ENCODE measurements at regions not wholly inside any gene's neighbourhood (a gene's known extent, or its start where the extent isn't known, plus 50 kb on each side); places are given as distances from the start of the nearest gene placed in this dataset.

DNA sequence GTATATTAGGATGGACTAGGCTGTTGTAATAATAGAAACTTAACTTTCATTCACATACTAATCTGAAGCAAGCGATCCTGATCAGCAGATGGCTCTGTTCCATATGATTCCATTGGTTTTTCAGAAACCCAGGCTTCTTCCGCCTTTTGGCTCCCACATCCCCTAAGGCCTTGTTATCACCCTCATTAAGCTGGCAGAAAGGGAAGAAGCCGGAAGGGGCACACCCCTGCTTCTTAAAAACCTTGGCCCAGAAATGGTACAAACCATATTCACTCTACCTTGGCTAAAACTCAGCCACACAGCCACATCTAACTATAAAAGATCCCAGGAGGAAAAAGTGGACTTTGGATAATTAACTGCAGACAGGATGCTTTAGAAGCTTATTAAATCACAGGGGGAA is 329.2 kb downstream of the PCNX1 start:
- DNase-seq: no peak
- H3K4me3 ChIP-seq: no peak overlapping the region
- no peaks in the 10 kb centered on the region for H3K36me3 ChIP-seq (replicated peaks in 1 of 2; ENCODE audit: insufficient read depth in 1 of 2, low read depth in 2 of 2)
- WGBS, 2 donors: 79 to 88% methylated on average over 3 of the region's 3 CpGs
- intact Hi-C loops (cut with DNase I): no loop called here
- no peaks in the 10 kb centered on the region for H3K4me1 ChIP-seq
- H3K9me3 ChIP-seq: no peaks in the 10 kb centered on the region
- ATAC-seq: no peak
- no peak for TF ChIP-seq POLR2A (IDR thresholded peaks at IDR 0.05)
- TF ChIP-seq, protein P1, sequence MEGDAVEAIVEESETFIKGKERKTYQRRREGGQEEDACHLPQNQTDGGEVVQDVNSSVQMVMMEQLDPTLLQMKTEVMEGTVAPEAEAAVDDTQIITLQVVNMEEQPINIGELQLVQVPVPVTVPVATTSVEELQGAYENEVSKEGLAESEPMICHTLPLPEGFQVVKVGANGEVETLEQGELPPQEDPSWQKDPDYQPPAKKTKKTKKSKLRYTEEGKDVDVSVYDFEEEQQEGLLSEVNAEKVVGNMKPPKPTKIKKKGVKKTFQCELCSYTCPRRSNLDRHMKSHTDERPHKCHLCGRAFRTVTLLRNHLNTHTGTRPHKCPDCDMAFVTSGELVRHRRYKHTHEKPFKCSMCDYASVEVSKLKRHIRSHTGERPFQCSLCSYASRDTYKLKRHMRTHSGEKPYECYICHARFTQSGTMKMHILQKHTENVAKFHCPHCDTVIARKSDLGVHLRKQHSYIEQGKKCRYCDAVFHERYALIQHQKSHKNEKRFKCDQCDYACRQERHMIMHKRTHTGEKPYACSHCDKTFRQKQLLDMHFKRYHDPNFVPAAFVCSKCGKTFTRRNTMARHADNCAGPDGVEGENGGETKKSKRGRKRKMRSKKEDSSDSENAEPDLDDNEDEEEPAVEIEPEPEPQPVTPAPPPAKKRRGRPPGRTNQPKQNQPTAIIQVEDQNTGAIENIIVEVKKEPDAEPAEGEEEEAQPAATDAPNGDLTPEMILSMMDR (IDR thresholded peaks at IDR 0.05): no peak
- H3K27me3 ChIP-seq: no peaks in the 10 kb centered on the region
- H3K27ac ChIP-seq: no peak overlapping the region

DNA sequence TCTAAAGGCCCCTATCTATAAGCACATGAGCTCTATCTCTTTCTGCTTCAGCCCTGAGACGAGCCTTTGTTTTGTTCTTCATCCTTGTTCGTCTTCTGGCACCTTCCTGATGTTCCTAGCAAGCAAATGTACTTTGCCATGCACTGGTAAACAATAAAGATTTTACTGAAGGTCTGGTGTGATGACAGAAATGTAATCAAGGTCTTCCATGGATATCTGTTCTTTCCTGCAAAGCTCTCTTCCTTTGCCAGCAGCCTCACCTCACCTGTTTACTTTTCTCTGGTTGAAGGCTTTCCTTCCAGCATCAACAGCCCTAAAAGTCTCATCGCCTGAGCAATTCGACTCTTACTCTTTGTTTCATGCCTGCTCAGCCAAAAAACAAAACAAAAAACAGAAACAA is 330.3 kb downstream of the PCNX1 start:
- intact Hi-C loops (cut with DNase I): no loop called here
- TF ChIP-seq, protein P1 (IDR thresholded peaks at IDR 0.05): no peak
- no peak for TF ChIP-seq POLR2A (IDR thresholded peaks at IDR 0.05)
- no peak overlapping the region for H3K4me3 ChIP-seq
- DNase-seq: no peak
- H3K36me3 ChIP-seq (replicated peaks in 1 of 2; ENCODE audit: insufficient read depth in 1 of 2, low read depth in 2 of 2): no peaks in the 10 kb centered on the region
- H3K27ac ChIP-seq: no peak overlapping the region
- H3K9me3 ChIP-seq: no peaks in the 10 kb centered on the region
- no peaks in the 10 kb centered on the region for H3K27me3 ChIP-seq
- WGBS, 2 donors: 59 to 67% methylated on average over 4 of the region's 4 CpGs
- H3K4me1 ChIP-seq: no peaks in the 10 kb centered on the region
- ATAC-seq: no peak

DNA sequence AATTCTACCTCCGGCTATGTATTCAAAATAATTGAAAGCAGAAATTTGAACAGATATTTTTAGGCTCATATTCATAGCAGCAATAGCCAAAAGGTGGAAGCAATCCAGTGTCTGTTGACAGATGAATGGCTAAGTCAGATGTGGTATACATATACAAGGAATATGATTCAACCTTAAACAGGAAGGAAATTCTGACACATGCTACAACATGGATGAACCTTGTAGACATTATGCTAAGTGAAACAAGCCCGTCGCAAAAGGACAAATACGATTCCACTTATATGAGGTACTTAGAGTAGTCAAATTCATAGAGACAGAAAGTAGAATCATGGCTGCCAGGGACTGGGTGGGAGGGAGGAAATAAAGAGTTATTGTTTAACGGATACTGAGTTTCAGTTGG is 331.6 kb downstream of the PCNX1 start:
- Histone ChIP-seq H3K27ac (no peak overlapping the region), H3K27me3 (no peaks in the 10 kb centered on the region), H3K4me3 (no peak overlapping the region), H3K4me1 (no peaks in the 10 kb centered on the region), H3K36me3 (replicated peaks in 1 of 2; ENCODE audit: insufficient read depth in 1 of 2, low read depth in 2 of 2) (no peaks in the 10 kb centered on the region), H3K9me3 (no peaks in the 10 kb centered on the region)
- no peak for TF ChIP-seq POLR2A (IDR thresholded peaks at IDR 0.05)
- TF ChIP-seq, protein P1 (IDR thresholded peaks at IDR 0.05): no peak
- intact Hi-C loops (cut with DNase I): no loop called here
- DNase-seq (no peak), ATAC-seq (no peak)
- 82 to 86% methylated on average over 5 of the region's 5 CpGs for WGBS, 2 donors

DNA sequence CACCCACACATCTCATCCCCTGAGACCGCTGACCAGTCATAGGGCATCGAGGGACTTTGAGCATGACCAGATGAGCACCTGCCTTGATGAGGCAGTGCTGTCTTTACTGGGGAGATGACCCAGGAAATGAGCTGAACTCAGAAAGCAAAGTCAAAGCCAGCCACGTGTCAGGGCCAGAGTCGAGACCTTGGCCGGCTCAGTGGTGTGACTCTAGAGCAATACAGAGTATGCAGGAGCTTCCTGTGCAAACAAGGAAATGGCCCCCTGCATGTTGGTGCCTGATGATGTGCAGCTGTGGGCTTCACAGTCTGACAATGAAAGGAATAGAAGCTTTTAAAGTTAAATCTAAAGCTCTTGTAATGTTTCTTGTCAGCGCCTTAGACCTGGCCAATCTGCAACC is 332.9 kb downstream of the PCNX1 start:
- no peak for ATAC-seq
- WGBS, 2 donors: 53 to 54% methylated on average over 6 of the region's 6 CpGs
- TF ChIP-seq POLR2A (IDR thresholded peaks at IDR 0.05): no peak
- TF ChIP-seq, protein P1 (IDR thresholded peaks at IDR 0.05): no peak

DNA sequence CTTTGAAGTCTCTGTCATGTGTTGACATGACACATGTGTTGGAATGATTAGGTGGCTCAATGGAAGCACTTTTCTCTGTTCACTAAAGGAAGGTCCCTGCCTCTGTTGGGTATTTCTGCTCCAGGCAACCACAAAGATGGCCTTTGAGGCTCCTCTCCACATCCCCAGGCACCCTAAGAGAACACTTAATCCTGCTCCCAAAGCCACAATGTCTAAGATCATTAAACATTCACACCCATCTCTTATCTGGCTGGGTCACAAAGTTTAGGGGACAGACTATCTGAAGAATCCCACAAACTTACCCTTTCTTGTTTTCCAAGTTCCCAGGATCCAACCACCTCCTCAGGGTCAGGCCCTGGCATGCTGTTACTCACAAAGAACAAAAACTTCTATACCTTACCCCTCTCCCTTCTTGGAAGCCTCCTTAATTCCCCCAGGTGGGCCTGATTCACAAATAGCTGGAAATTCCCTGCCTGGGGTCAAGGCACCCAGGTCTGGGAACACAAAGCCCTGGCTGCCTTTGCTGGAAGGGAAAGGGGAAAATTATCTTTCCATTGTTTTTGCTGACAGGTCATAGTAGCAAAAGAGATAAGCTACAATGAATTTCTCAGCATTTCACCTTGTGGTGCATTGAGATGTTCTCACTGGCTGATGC is 333.7 kb downstream of the PCNX1 start:
- ATAC-seq: no peak
- no peaks in the 10 kb centered on the region for H3K9me3 ChIP-seq
- H3K4me1 ChIP-seq: no peaks in the 10 kb centered on the region
- H3K27ac ChIP-seq: no peak overlapping the region
- H3K27me3 ChIP-seq: no peaks in the 10 kb centered on the region
- TF ChIP-seq, protein P1 (IDR thresholded peaks at IDR 0.05): no peak
- no peak for TF ChIP-seq POLR2A (IDR thresholded peaks at IDR 0.05)
- intact Hi-C loops (cut with DNase I): no loop called here
- no peak for DNase-seq
- H3K4me3 ChIP-seq: no peak overlapping the region
- H3K36me3 ChIP-seq (replicated peaks in 1 of 2; ENCODE audit: insufficient read depth in 1 of 2, low read depth in 2 of 2): no peaks in the 10 kb centered on the region

More for the DNA sequence above, 332.9 kb downstream of the PCNX1 start:
- H3K4me1 ChIP-seq: no peaks in the 10 kb centered on the region
- intact Hi-C loops (cut with DNase I): no loop called here
- no peaks in the 10 kb centered on the region for H3K36me3 ChIP-seq (replicated peaks in 1 of 2; ENCODE audit: insufficient read depth in 1 of 2, low read depth in 2 of 2)
- no peak for DNase-seq
- H3K27me3 ChIP-seq: no peaks in the 10 kb centered on the region
- no peak overlapping the region for H3K27ac ChIP-seq
- H3K4me3 ChIP-seq: no peak overlapping the region
- no peaks in the 10 kb centered on the region for H3K9me3 ChIP-seq

Data from body of pancreas (tissue), 4 donors.